Erythroblast (primary cell): ENCODE measurements at regions not wholly inside any gene's neighbourhood (a gene's known extent, or its start where the extent isn't known, plus 50 kb on each side); places are given as distances from the start of the nearest gene placed in this dataset.

Experiments
- DNase-seq, 2 experiments: peaks; one replicate each; lab custom pipeline; 2025; lab: John Stamatoyannopoulos, UW
- GATA1 ChIP-seq: IDR thresholded peaks from 2 replicates; pipeline ENCODE4 v1.6.1; 2011; ENCODE audit warnings: low read depth, mild to moderate bottlenecking, control low read depth, low read length, moderate library complexity
- POLR2A ChIP-seq: IDR thresholded peaks from 2 replicates; pipeline ENCODE4 v1.6.1; 2011; ENCODE audit warnings: mild to moderate bottlenecking, low read length

- TF ChIP-seq GATA1 = no peak
- no peak for TF ChIP-seq POLR2A
Measured at GRCh38 chr6:133156689-133157088, 84.5 kb upstream of the EYA4 start.

GRCh38 chr6:133157995-133158394 lies 83.2 kb upstream of the EYA4 start:
- TF ChIP-seq POLR2A (no peak), GATA1 (no peak)
- DNase-seq = no peak

More at GRCh38 chr6:133156689-133157088, 84.5 kb upstream of the EYA4 start:
- no peak for DNase-seq

- no peak for TF ChIP-seq GATA1
- no peak for TF ChIP-seq POLR2A
- DNase-seq = no peak
Measured at GRCh38 chr6:133159255-133159795, 81.8 kb upstream of the EYA4 start.

GRCh38 chr6:133160536-133160935 lies 80.6 kb upstream of the EYA4 start:
- DNase-seq = no peak
- TF ChIP-seq POLR2A (no peak), GATA1 (no peak)

GRCh38 chr6:133165235-133165634 lies 75.9 kb upstream of the EYA4 start:
- no peak for TF ChIP-seq GATA1
- no peak for TF ChIP-seq POLR2A
- DNase-seq = no peak

GRCh38 chr6:133166766-133167165 lies 74.4 kb upstream of the EYA4 start:
- DNase-seq = no peak
- TF ChIP-seq POLR2A (no peak), GATA1 (no peak)

GRCh38 chr6:133169901-133170300 lies 71.3 kb upstream of the EYA4 start:
- no peak for DNase-seq
- TF ChIP-seq GATA1 (no peak), POLR2A (no peak)

DNA sequence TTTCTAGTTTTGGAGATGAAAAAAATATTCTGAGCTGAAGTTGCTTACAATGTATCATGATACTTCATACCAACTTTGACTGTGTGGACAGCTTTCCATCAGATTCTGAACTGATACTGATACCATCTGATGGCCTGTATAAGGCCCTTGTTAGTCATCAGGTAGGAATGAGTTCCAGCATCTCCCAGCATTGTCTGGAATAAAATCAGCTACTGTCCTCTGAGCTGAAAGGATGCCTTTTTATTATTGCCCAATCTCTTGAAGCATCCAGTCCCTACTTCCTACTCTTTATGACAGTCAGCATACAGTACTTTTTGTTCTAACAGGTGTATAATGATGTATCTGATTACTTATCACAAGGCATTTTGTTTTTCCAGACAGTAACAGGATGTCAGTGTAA lies 70.6 kb upstream of the EYA4 start:
- no peak for DNase-seq
- TF ChIP-seq POLR2A (no peak), GATA1 (no peak)

GRCh38 chr6:133171989-133172604 lies 69.1 kb upstream of the EYA4 start:
- TF ChIP-seq POLR2A = no peak
- DNase-seq = no peak

DNA sequence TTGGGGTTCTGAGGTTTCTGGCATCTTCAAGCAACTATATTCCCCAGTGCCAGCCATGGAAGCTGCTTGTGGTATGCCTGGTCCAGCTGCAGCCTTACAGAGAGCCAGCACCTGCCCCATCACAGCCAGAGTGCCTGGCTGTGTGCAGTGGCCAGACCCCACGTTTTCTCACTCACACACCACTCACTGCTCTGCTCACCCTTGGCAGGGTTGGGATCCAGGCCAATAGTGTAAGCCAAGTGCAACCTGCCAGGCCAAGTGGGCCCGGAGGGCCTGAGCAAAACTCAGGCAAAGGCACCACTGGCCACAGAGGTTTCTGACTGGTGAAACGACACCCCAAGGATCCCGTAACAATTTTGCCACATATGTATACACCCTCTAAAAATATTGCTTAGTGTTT lies 67.9 kb upstream of the EYA4 start:
- no peak for TF ChIP-seq POLR2A
- no peak for TF ChIP-seq GATA1
- no peak for DNase-seq

- DNase-seq = peak in 1 of 2 experiments; percentile 15
- no peak for TF ChIP-seq POLR2A
- no peak for TF ChIP-seq GATA1
Measured at GRCh38 chr6:133179481-133179880, 61.7 kb upstream of the EYA4 start.

DNA sequence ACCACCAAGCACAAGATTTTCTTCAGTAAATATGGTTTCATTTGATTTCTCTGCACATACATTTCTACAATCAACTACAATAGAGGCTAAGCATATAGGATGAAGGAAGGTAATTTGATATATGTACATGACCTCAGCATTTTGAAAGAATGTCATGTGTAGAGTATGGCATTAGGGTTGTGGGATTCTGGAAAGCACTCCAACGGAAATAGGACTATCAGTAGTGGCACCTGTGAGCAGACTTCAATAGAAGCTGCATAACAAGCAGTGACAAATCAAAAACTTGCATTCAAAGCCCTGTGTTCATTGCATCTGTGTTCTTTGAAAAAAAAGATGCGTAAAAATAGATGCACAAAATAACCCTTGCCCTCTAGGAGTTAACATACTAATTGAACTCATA lies 57.5 kb upstream of the EYA4 start:
- no peak for TF ChIP-seq GATA1
- TF ChIP-seq POLR2A = no peak
- no peak for DNase-seq

DNA sequence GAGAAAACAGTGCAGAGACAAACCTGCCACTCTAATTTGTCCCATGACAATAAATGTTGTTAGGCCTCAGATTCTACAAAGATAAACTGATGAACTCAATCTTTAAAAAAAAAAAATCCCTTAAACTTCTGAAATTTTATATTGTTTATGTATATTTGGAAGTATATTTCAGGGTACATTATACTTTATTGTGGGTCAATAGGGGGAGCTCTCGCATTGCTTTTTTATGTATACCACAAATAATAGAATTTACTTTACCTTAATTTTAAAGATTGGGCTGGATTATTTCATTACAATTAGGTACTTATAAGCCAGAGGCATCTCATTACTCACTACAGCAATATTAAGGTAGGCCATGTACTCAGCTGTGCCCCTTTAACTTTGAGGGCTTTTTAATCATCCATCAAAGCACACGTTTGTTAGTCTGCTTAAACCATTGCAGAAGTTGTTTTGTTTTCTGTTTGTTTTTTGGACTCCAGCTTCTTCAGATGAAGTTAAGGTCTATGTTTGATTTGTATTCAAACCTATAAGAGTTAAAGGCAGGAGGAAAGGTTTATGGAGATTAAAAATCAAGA lies 56.3 kb upstream of the EYA4 start:
- peak; percentile 21 to 54 for DNase-seq
- TF ChIP-seq POLR2A (no peak), GATA1 (no peak)

- TF ChIP-seq GATA1 (no peak), POLR2A (no peak)
- no peak for DNase-seq
Measured at GRCh38 chr6:133185731-133186130, 55.4 kb upstream of the EYA4 start.

DNA sequence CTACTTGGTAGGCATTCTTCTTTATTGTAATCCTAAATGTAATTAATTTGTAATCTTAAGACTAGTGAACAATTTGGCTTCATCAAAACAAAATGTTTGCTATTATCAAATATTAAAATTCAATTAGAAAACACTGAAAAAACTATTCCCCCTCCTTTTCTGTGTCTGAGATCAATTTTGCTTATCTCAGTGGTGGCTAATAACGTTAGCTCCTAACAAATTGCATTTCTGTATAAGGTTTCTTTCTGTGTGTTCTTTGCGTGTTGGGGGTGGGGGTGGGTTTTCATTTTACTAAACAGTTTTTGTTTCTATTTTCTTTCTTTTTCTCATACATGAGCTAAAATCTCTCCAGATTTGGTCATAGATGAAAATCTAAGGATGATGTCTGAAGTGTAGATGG lies 54.0 kb upstream of the EYA4 start:
- TF ChIP-seq GATA1 = no peak
- TF ChIP-seq POLR2A = no peak
- no peak for DNase-seq
